ENCODE measurements at regions not wholly inside any gene's neighbourhood (a gene's known extent, or its start where the extent isn't known, plus 50 kb on each side); places are given as distances from the start of the nearest gene placed in this dataset.
"Not testable (repeated sequence)": the region's sequence is repeated elsewhere in the genome, so short reads cannot be mapped to it uniquely, and the experiment has no call there.

DNA sequence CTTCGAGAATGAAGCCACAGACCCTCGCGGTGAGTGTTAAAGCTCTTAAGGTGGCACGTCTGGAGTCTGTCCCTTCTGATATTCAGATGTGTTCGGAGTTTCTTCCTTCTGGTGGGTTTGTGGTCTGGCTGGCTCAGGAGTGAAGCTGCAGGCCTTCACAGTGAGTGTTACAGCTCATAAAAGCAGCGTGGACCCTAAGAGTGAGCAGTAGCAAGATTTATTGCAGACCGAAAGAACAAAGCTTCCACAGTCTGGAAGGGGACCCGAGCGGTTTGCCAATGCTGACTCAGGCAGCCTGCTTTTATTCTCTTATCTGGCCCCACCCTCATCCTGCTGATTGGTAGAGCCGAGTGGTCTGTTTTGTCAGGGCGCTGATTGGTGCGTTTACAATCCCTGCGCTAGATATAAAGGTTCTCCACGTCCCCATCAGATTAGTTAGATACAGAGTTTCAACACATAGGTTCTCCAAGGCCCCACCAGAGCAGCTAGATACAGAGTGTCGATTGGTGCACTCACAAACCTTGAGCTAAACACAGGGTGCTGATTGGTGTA is 758.1 kb downstream of the SLC6A15 start:
- intact Hi-C loops (cut with micrococcal nuclease) = not testable (repeated sequence)

DNA sequence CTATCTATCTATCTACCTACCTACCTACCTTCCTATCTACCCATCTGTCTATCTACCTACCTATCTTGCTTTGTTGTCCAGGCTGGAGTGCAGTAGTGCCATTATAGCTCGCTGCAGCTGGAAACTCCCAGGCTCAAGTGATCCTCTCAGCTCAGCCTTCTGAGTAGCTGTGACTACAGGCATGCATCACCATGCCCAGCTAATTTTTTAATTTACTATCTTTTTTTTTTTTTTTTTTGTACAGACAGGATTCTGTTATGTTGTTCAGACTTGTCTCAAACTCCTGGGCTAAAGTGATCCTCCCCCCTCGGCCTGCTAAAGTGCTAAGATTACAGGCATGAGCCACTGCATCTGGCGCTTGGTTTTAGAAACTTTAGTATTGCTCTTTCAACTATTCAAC is 762.4 kb downstream of the SLC6A15 start:
- intact Hi-C loops (cut with micrococcal nuclease) = no loop called here

DNA sequence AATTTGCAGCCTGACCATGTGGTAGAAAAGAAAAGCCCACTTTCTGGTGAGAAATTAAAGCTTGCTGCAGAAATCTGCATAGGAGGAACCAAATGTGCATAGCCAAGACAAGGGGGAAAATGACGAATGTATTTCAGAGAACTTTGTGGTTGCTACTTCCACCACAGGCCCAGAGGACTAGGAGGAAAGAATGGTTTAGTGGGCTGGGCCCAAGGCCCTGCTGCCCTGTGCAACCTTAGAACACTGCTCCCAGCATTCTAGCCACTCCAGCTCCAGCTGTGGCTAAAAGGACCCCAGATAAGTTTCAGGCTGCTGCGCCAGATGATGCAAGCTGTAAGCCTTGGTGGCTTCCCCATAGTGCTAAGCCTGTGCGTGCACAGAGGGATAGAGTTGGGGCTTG is 764.3 kb downstream of the SLC6A15 start:
- intact Hi-C loops (cut with micrococcal nuclease) = no loop called here

DNA sequence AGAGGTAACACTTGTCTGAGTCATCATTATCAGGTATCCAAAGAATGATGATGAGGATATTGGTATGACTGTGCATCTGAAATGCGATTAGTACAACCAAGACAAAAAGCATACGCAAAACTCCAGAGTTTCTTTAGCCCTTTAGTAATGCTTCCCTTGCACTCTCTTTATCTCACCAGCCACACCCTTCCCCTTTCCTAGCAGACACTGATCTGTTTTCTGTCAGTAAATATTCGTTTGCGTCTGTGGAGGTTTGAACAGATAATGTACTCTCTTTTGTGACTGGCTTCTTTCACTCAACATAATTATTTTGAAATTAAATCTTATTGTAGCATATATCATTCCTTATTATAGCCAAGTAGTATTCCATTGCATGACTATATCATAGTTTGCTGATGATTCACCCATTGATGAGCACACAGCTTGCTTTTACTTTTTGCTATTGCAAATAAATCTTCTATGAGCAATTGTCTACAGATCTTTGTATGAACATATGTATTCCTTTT is 775.7 kb downstream of the SLC6A15 start:
- intact Hi-C loops (cut with micrococcal nuclease) = no loop called here

DNA sequence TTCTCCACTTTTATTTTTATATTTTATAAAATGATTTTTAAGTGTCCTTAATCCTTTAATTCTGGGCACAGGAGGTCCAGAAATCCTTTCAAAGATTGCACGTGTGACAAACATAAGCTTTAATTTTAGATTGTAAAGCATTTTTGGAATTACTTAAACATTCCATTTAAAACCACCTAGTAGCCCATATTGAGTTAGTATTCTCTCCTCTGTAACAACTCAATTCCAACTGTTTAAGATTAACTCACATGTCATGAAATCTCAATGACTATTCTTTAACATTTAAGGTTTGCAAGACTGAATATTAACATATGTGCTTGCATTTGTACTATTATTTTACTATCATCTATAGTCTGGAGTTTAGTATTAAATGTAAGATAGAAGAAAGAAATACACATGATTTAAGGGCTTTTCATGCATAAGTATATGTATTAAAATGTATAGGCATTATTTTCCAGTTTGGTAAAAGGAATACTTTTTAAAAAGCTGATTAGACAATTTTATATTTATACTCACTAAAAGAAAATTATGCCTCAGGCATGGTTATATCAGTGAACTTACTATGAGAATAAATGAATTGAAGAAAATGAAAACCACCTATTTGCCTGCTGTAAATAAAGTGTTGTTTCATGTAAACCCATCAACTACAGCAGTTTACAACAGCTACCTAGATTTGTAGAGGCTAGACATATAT is 776.9 kb downstream of the SLC6A15 start:
- intact Hi-C loops (cut with micrococcal nuclease) = no loop called here

DNA sequence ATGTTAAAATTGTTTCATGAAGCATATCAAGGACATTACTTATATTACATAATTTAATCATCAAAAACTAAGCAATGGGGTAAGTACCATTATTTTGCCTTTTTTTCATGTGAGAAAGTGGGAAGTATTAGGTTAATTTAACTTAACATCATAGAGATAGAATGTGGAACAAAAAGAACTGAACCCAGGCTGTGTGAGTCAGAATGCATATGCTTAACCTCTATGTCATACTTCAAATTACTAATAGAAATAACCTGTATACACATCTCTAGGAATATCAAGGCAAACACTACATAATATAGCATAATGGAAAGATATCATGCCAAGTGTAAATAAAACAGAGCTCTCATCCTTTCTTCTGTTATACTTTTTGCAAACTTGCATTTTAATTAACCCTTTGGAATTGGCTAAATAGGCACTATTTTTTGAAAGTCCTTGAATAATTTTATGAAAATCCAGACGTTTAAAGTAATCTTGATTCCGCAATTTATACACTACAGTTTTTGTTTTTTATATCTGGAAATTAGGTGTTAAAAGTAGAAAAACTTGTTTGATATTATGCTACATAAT is 777.7 kb downstream of the SLC6A15 start:
- intact Hi-C loops (cut with micrococcal nuclease) = no loop called here

DNA sequence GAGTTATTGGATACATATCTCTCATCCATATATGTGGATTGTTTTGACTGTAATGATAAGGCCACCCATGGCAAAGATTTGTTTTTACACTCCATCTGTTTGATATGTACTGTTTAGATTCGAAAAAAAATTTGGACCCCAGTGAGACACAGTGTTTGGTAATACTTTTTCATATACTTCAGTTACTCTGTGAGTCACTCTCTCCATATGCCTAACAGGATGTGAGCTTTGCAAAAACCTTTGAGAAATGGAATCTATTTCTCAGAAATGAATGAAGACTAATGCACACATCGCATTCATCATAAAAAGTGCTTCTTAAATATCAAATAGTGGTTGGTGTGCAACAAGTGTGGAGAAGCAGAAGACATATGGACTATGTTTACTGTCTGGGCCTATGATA is 781.5 kb downstream of the SLC6A15 start:
- intact Hi-C loops (cut with micrococcal nuclease) = no loop called here

DNA sequence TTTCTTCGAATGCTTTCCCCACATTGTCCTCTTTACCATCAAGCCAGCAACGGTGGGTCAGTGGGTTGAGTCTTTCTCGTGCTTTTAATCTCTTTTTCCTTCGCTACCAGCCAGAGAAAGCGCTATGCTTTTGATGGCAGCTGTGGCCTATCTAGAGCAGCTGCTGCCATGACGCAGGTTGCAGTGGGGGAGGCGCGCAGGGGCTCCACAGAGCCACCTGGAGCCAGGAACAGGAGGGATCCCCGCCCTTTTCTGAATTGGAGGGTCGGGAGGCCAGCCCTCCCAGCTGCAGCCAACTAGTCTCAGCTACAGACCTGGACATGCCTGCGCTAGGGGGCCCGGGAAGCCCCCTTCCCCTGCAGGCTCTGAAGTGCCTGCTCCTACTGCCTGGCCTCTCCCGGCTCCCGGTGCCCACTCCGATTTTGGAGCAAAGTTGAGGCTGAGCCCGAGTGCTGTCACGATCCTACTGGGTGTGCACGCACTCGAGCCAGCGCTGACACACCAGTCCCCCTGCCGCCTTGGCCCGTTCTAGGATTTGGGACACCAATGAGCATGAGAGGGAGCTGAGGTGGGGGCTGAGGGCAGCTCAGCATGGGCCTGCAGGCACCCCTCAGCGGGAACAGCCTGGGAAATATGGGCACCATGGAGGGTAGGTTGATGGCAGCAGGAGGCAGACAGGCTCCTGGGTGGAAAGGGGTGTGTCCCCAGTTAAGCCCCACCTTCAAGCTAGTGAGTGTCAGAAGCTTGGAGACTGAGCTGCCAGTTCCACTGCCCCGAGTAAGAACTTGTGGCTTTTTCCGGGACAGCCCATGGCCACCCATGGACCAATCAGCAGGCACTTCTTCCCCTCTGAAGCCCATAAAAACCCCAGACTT is 784.2 kb downstream of the SLC6A15 start:
- intact Hi-C loops (cut with micrococcal nuclease) = no loop called here

DNA sequence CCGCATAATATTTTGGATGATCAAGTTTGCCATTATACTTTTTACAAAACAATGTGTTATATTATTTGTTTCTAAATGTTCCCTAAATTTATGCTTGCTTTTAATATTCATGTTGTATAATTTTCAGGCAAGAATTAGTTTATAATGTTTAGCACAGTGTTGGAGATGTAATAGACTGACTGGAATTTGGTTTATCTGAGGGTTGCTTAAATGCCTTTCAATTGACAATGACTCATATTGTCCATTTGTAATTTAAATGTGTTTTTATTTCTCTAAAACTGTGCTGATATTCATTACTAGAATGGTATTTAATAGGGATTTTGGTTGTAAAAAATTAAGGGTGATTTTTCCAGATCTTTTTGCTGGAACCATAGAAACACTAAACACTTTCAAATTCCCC is 788.4 kb downstream of the SLC6A15 start:
- intact Hi-C loops (cut with micrococcal nuclease) = no loop called here

DNA sequence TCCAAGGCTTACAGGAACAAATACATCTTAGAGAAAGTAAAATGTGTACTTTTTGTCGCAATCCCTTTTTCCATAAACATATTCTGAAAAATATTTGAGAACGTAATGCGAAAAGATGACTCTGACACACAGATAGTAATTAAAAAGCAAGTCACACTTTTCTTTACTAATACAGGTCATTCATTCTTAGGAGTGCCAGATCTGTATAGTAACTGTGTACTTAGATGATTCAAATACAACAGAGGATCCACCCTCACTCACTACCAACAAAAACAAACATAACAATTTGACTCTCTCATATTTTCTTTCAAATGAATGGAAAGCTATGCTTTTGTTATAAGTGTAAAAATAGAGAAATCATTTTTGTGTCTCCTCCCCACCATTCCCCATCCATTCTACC is 795.4 kb downstream of the SLC6A15 start:
- intact Hi-C loops (cut with micrococcal nuclease) = no loop called here

DNA sequence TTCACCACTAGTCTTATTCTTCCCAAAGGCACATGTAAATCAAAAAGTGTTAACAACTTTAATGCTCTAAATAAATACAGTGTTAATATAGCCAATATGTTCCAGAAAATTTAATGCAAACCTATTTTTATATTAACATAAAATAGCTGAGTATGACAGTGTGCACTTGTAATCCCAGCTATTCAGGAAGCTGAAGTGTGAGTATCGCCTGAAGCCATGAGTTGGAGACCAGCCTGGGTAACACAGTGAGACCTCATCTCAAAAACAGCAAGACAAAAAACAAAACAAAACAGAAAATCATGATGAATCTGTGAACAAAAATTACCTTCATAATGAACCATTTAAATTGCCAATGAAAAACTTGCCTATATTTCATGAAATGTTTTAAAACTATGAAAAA is 798.9 kb downstream of the SLC6A15 start:
- intact Hi-C loops (cut with micrococcal nuclease) = no loop called here

DNA sequence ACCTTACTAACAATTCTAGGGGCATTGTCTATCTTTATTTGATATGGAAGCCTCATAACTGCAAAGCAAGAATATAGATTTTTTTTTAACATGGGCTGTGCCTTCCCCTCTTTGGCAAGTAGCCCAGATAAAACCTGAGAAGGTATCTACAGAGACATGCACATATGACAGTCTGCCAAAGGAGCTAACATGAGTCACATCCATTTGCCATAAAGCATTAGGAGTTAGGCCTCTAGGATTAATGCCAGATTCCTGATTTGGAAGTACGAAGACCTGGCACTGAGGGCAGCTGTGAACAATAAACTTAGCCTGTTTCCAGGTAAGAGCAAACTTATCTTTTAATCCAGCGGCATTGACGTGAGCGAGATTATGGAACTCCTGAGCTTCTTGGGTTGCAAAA is 808.7 kb downstream of the SLC6A15 start:
- intact Hi-C loops (cut with micrococcal nuclease) = not testable (repeated sequence)

DNA sequence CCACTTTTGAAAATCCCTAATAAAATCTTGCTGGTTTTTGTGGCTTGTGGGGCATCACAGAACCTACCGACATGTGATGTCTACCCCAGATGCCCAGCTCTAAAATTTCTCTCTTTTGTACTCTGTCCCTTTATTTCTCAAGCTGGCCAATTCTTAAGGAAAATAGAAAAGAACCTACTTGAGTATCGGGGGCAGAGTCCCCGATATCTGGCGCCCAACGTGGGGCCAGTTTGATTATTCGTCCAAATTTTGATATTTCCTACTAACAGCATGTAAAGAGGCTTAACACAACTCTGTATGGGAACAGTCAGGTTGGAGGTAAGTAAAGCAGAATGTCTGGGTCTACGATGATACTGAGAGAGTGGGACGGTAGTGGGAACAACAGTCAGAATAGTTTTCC is 810.6 kb downstream of the SLC6A15 start:
- intact Hi-C loops (cut with micrococcal nuclease) = not testable (repeated sequence)

DNA sequence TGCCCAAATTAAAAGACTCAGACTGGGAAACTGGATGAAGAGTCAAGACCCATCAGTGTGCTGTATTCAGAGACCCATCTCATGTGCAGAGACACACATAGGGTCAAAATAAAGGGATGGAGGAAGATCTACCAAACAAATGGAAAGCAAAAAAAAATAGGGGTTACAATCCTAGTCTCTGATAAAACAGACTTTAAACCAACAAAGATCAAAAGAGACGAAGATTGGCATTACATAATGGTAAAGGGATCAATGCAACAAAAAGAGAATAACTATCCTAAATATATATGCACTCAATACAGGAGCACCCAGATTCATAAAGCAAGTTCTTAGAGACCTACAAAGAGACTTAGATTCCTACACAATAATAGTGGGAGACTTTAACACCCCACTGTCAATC is 813.0 kb downstream of the SLC6A15 start:
- intact Hi-C loops (cut with micrococcal nuclease) = not testable (repeated sequence)

DNA sequence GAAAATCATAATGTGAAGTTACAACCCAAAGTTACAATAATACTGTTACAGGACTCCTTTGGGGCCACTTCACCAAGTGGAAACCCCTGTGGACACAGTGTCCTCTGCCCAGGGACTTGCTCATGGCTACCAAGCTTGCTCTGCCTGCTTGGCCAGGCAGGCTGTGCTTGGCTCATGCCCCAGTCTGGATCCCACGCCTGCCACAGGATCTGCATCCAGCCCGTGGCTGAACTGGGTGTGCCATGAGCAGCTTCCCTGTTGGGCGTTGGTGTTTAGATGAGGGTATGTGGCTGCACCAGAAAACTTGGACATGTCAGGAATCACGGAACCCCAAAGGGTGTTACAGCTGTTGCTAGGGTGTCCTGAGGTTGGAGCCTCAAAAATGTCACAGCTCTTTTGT is 820.9 kb downstream of the SLC6A15 start:
- intact Hi-C loops (cut with micrococcal nuclease) = no loop called here

DNA sequence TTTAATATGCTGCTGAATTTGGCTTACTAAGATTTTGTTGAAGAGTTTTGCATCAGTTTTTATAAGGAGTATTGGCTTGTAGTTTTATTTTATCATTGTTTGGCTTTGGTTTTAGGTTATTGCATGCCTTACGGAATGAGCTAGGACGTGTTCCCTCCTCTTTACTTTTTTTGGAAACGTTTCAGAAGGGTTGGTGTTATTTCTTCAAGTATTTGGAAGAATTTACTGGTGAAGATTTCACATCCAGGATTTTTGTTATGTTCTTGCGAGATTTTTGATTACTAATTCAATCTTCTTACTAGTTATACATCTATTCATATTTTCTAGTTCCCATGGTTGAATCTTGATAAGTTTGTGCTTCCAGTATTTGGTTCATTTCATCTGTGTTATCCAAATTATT is 823.2 kb downstream of the SLC6A15 start:
- intact Hi-C loops (cut with micrococcal nuclease) = no loop called here

DNA sequence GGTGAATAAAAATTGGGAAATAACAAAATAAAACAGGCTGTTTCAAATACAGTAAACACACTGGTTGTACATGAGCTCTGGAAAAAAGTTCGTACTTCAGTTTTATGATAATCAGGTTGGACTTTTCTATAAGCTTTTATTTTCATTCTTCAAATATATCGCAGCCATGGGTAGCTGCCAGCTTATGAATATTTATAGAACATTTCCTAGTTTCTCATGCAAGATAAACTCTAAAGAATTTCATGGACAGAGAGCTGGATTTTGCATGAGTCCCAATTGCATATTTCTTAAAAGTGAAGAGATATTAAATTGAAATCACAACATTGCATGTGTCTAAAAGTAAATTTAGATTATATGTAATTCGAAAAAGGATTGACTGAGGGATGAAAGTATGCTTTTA is 827.6 kb downstream of the SLC6A15 start:
- intact Hi-C loops (cut with micrococcal nuclease) = no loop called here

DNA sequence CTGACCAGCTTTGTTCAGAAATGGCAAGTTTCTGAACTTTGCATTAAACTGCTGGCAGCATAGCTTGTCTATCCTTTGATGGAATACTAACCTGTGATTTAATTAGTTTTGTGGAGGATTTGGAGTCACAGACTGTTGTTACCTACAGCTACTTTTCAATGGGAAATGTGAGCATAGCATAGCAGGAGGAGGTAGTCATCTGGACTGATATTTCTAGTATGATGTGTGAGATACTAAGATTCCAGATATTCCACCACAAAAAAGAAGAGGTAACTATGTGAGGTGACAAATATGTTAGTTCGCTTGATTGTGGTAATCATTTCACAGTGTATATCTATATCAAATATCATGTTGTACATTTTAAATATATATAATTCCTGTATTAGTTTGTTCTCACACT is 833.0 kb downstream of the SLC6A15 start:
- intact Hi-C loops (cut with micrococcal nuclease) = no loop called here

DNA sequence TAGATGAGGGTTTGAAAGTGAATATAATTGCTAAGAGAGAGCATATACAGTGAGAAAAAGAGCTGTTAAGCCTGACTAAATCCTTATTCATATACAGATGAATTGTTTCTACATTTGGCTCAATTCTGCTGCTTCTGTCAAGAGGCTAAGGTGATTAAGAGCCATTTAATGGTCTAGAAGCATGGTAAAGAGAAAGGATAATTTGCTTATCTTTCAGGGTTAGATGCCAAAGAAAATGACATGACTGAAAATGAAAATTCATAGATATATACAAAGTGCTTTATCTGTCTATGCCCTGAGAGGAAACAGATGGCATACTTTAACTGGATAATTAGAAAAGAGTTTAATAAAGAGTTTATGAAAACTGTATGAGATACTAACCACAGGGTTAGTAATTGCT is 834.9 kb downstream of the SLC6A15 start:
- intact Hi-C loops (cut with micrococcal nuclease) = no loop called here

DNA sequence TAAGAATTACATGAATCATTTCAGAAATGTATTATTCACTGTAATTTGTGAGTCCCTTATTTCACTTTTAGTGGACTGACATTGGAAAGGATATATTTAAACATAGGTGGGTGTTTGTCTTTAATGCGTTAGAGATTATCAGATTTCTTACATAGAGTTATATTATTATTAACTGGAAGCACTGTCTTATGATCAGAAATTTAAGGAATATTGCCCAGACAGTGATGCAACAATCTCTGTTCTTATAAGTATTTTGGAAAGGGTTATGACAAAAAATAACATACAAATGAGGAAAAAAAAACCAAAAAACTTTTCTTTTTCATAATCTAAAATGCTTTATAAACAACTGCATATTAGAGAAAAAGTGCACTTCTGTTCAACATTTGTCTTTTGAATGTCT is 836.6 kb downstream of the SLC6A15 start:
- intact Hi-C loops (cut with micrococcal nuclease) = no loop called here

DNA sequence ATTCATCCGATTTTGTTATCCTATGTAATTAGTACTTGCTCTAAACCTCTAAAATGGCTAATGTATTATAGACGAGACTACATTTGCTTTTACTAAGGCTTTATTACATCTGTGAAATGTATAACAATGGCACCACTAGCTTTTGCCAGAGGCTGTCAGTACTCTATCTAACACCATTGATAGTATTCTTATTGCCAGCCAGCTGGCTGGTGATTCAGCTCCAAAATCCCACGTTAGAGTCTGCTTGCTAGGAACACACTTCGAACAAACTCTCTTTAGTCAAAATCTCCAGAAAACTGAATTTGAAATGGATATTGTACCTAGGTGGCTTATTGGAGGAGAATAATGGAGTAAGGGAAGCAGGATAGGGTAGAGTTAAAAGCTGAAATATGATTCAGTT is 839.2 kb downstream of the SLC6A15 start:
- intact Hi-C loops (cut with micrococcal nuclease) = no loop called here

DNA sequence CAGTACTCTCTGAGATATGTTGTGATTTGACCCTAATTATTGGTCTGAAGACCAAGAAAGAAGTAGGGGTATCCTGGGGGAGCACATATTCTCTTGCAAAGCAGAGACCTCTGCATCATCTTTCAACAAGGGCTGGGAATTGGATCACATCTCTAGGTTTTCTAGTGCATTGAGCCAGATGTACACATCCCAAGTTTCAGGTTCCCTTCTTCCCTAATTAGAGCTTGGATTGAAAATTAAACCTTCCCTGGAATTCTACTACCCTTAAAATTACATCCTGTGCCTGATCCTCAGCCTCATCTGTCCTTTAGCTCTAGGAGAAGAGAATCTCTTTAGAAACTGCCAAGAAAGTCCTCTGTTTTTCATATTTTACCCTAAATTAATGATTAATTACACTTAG is 839.6 kb downstream of the SLC6A15 start:
- intact Hi-C loops (cut with micrococcal nuclease) = no loop called here
